Activated T-helper 1 cell treated with anti-CD3 and anti-CD28 coated beads, Interleukin-12 subunit alpha, Interleukin-12 subunit beta, Interleukin-2, Interleukin-4 antibody, amounts not matched to agents 30 ng/mL and 10 ng/mL and 1 ng/mL, durations not matched to agents 14 hours and 24 hours and 36 hours (primary cell): ENCODE measurements at regions not wholly inside any gene's neighbourhood (a gene's known extent, or its start where the extent isn't known, plus 50 kb on each side); places are given as distances from the start of the nearest gene placed in this dataset.

Source experiments
- DNase-seq: peaks from one replicate; pipeline ENCODE4 v3.0.0; 2021; ENCODE audit warnings: low spot score
- H3K27ac Mint-ChIP-seq: one replicate; pipeline ENCODE4 v1.8.0; 2021; ENCODE audit warnings: mild to moderate bottlenecking, mixed read lengths
- H3K27me3 Mint-ChIP-seq: one replicate; pipeline ENCODE4 v1.8.0; 2022; ENCODE audit warnings: mild to moderate bottlenecking, moderate library complexity, mixed read lengths; ENCODE audit not compliant: insufficient read depth
- H3K36me3 Mint-ChIP-seq: one replicate; pipeline ENCODE4 v1.8.0; 2021; ENCODE audit warnings: low read depth, mixed read lengths
- H3K4me1 Mint-ChIP-seq: one replicate; pipeline ENCODE4 v1.8.0; 2021; ENCODE audit warnings: low read depth, mixed read lengths
- H3K4me3 Mint-ChIP-seq: one replicate; pipeline ENCODE4 v1.8.0; 2021; ENCODE audit warnings: mild to moderate bottlenecking, moderate library complexity, mixed read lengths
- H3K9me3 Mint-ChIP-seq: one replicate; pipeline ENCODE4 v1.8.0; 2021; ENCODE audit warnings: mixed read lengths
- intact Hi-C: fragments of 100-400 bp; cut with micrococcal nuclease; formaldehyde crosslinking; loops from one replicate; pipeline ENCODE4 v1.15.1; 2024

- peaks cover 3% of the 10 kb centered on the region for H3K4me1 Mint-ChIP-seq
- DNase-seq = no peak
- H3K27ac Mint-ChIP-seq = no peak overlapping the region
- intact Hi-C loops = no loop called here
- peaks cover 15% of the 10 kb centered on the region for H3K9me3 Mint-ChIP-seq
- no peak overlapping the region for H3K4me3 Mint-ChIP-seq
- no peaks in the 10 kb centered on the region for H3K27me3 Mint-ChIP-seq
- peaks cover 2% of the 10 kb centered on the region for H3K36me3 Mint-ChIP-seq
Measured at GRCh38 chr3:153658136-153658535, 463.1 kb upstream of the ARHGEF26 start.

- peaks cover 3% of the 10 kb centered on the region for H3K27me3 Mint-ChIP-seq
- no peak for DNase-seq
- H3K4me1 Mint-ChIP-seq = peaks cover 5% of the 10 kb centered on the region
- H3K9me3 Mint-ChIP-seq = peaks cover 3% of the 10 kb centered on the region
- H3K27ac Mint-ChIP-seq = no peak overlapping the region
- H3K36me3 Mint-ChIP-seq = no peaks in the 10 kb centered on the region
- no peak overlapping the region for H3K4me3 Mint-ChIP-seq
- intact Hi-C loops = no loop called here
Measured at GRCh38 chr3:153666991-153667740, 454.0 kb upstream of the ARHGEF26 start.

DNA sequence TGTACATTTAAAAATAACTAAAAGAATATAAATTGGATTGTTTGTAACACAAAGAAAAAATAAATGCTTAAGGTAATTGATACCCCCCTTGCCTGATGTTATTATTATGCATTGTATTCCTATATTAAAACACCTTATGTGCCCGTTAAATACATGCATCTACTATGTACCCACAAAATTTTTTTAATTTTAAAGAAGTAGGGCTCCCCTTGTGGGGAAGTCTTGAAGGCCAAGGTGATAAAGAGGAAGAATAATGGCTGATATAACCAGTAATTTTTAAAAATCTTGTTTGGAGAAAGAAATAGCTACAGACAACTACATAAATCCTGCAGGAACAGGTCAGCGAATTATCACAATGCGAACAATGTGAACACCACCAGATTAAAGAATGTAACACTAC lies 451.7 kb upstream of the ARHGEF26 start:
- Mint-ChIP-seq H3K27ac (no peak overlapping the region), H3K36me3 (peaks cover 1% of the 10 kb centered on the region), H3K9me3 (peaks cover 3% of the 10 kb centered on the region), H3K27me3 (peaks cover 2% of the 10 kb centered on the region), H3K4me1 (peaks cover 12% of the 10 kb centered on the region), H3K4me3 (no peak overlapping the region)
- DNase-seq = no peak
- intact Hi-C loops = no loop called here

GRCh38 chr3:153670577-153670976 lies 450.6 kb upstream of the ARHGEF26 start:
- Mint-ChIP-seq H3K4me1 (peaks cover 12% of the 10 kb centered on the region), H3K27ac (no peak overlapping the region), H3K9me3 (peaks cover 3% of the 10 kb centered on the region), H3K4me3 (no peak overlapping the region), H3K27me3 (peaks cover 2% of the 10 kb centered on the region), H3K36me3 (peaks cover 1% of the 10 kb centered on the region)
- DNase-seq = no peak
- intact Hi-C loops = loop anchor here (5.0 kb wide), 1 partner anchor 43 kb away; no protein-coding TSS in a partner anchor

GRCh38 chr3:153673853-153674252 lies 447.3 kb upstream of the ARHGEF26 start:
- DNase-seq = no peak
- intact Hi-C loops = loop anchor here (5.0 kb wide), 1 partner anchor 47 kb away; no protein-coding TSS in a partner anchor
- H3K27ac Mint-ChIP-seq = no peak overlapping the region
- H3K9me3 Mint-ChIP-seq = peaks cover 3% of the 10 kb centered on the region
- peaks cover 12% of the 10 kb centered on the region for H3K4me1 Mint-ChIP-seq
- H3K36me3 Mint-ChIP-seq = peaks cover 1% of the 10 kb centered on the region
- H3K27me3 Mint-ChIP-seq = peaks cover 2% of the 10 kb centered on the region
- no peak overlapping the region for H3K4me3 Mint-ChIP-seq

DNA sequence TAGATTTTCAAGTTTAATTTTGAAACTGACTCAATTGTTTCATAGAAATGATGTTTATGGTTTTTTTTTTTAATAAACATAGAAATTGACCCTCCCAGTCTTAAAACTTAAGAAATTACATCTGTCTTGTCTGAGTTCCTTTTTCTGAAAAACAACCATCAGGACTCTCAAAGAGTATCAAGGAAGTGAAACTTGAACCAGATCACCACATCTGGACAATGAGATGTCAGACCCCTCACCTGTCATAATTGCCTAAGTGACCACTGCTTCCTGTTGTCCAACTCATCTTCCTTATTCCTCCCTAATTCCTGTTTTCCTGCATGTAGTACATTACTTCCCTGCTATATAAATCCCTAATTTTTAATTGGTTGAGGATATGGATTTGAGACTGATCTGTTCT lies 441.5 kb upstream of the ARHGEF26 start:
- Mint-ChIP-seq H3K36me3 (no peaks in the 10 kb centered on the region), H3K27ac (no peak overlapping the region), H3K4me3 (no peak overlapping the region), H3K27me3 (no peaks in the 10 kb centered on the region), H3K9me3 (no peaks in the 10 kb centered on the region), H3K4me1 (peaks cover 11% of the 10 kb centered on the region)
- no peak for DNase-seq
- intact Hi-C loops = no loop called here

DNA sequence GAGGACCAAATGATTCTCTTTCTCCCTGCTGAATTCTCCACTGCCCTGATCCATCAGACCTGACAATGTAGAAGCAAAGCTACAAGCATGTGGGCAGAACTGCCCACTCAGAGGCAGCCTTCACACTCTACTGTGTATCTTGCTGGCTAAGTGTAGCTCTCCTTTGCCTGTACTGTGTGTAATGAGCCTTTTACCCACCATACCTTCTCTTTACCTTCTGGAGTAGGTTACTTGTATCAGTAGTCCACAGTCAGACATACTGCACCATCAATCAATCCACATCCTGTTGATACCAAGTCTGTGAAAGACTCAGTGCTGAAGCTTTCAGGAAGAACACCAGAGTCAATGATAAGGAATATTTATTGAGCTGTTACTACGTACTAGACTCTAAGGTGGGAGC lies 440.7 kb upstream of the ARHGEF26 start:
- Mint-ChIP-seq H3K27ac (no peak overlapping the region), H3K36me3 (no peaks in the 10 kb centered on the region), H3K9me3 (no peaks in the 10 kb centered on the region), H3K4me3 (no peak overlapping the region), H3K27me3 (peaks cover 2% of the 10 kb centered on the region), H3K4me1 (peaks cover 11% of the 10 kb centered on the region)
- intact Hi-C loops = no loop called here
- no peak for DNase-seq

DNA sequence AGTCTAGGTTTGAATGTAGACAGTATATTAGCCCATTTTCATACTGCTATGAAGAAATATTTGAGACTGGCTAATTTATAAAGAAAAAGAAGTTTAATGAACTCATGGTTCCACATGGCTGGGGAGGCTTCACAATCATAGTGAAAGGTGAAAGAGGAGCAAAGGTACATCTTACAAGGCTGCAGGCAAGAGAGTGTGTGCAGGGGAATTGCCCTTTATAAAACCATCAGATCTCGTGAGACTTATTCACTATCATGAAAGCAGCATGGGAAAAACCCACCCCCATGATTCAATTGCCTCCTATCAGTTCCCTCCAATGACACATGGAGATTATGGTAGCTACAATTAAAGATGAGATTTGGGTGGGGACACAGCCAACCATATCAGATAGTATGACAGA lies 440.1 kb upstream of the ARHGEF26 start:
- peaks cover 11% of the 10 kb centered on the region for H3K4me1 Mint-ChIP-seq
- no peaks in the 10 kb centered on the region for H3K36me3 Mint-ChIP-seq
- intact Hi-C loops = no loop called here
- H3K27me3 Mint-ChIP-seq = peaks cover 2% of the 10 kb centered on the region
- no peak overlapping the region for H3K27ac Mint-ChIP-seq
- no peak overlapping the region for H3K4me3 Mint-ChIP-seq
- H3K9me3 Mint-ChIP-seq = no peaks in the 10 kb centered on the region
- DNase-seq = no peak

DNA sequence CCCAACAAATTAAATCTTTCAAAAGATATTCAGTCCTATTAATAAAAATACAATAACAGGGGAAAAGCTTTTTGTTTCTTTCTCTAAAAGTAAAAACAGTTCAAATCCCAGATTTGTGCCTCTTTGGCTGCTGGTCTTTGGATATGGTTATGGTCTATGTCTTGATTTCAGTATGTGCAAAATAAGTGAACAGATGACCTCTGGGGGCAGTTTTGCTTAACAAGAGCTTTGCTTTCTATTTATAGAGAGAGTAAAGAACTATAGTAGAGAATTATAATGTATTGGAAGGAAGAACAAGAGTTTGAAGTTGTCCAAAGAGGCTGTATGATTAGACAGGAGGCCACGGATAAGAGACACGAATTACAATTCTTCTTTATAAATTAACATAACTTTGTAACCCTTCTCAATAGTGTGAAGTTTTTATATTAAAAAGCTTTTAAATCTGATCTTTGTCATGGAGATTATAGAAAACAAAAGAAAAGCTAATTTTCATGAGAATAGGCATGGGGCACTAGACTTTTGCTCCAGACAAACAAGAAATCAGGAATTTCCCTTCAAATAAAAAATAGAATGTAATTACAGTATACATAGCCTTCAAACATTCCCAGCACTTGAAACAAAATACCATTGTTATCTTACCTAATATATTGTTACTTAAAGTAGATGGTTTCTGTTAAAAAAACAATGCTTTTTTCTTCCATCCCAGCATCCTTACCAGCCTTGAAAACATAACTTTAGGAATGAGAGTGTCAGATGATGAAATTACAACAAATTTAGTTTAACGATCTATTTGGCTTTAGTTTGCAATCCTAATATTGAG lies 432.7 kb upstream of the ARHGEF26 start:
- H3K4me1 Mint-ChIP-seq = no peaks in the 10 kb centered on the region
- H3K36me3 Mint-ChIP-seq = no peaks in the 10 kb centered on the region
- no peaks in the 10 kb centered on the region for H3K9me3 Mint-ChIP-seq
- peaks cover 2% of the 10 kb centered on the region for H3K27me3 Mint-ChIP-seq
- H3K4me3 Mint-ChIP-seq = no peak overlapping the region
- intact Hi-C loops = no loop called here
- H3K27ac Mint-ChIP-seq = no peak overlapping the region
- DNase-seq = no peak

GRCh38 chr3:153693207-153693606 lies 428.0 kb upstream of the ARHGEF26 start:
- intact Hi-C loops = no loop called here
- Mint-ChIP-seq H3K27ac (peak overlapping the region; percentile 43), H3K36me3 (no peaks in the 10 kb centered on the region), H3K4me1 (no peaks in the 10 kb centered on the region), H3K4me3 (no peak overlapping the region), H3K27me3 (no peaks in the 10 kb centered on the region), H3K9me3 (no peaks in the 10 kb centered on the region)
- no peak for DNase-seq

- H3K9me3 Mint-ChIP-seq = no peaks in the 10 kb centered on the region
- H3K4me1 Mint-ChIP-seq = no peaks in the 10 kb centered on the region
- H3K4me3 Mint-ChIP-seq = no peak overlapping the region
- intact Hi-C loops = no loop called here
- no peak for DNase-seq
- no peaks in the 10 kb centered on the region for H3K27me3 Mint-ChIP-seq
- H3K27ac Mint-ChIP-seq = no peak overlapping the region
- H3K36me3 Mint-ChIP-seq = no peaks in the 10 kb centered on the region
Measured at GRCh38 chr3:153702106-153702505, 419.1 kb upstream of the ARHGEF26 start.

- Mint-ChIP-seq H3K4me3 (no peak overlapping the region), H3K9me3 (peaks cover 1% of the 10 kb centered on the region), H3K4me1 (no peaks in the 10 kb centered on the region), H3K36me3 (no peaks in the 10 kb centered on the region), H3K27me3 (peaks cover under 1% of the 10 kb centered on the region), H3K27ac (no peak overlapping the region)
- DNase-seq = no peak
- intact Hi-C loops = no loop called here
Measured at GRCh38 chr3:153704115-153704514, 417.1 kb upstream of the ARHGEF26 start.

GRCh38 chr3:153706706-153707105 lies 414.5 kb upstream of the ARHGEF26 start:
- no peak overlapping the region for H3K27ac Mint-ChIP-seq
- peaks cover 4% of the 10 kb centered on the region for H3K9me3 Mint-ChIP-seq
- H3K4me3 Mint-ChIP-seq = no peak overlapping the region
- DNase-seq = no peak
- no peaks in the 10 kb centered on the region for H3K36me3 Mint-ChIP-seq
- intact Hi-C loops = no loop called here
- peaks cover 2% of the 10 kb centered on the region for H3K27me3 Mint-ChIP-seq
- H3K4me1 Mint-ChIP-seq = no peaks in the 10 kb centered on the region
